ENCODE measurements at regions not wholly inside any gene's neighbourhood (a gene's known extent, or its start where the extent isn't known, plus 50 kb on each side); places are given as distances from the start of the nearest gene placed in this dataset.

DNA sequence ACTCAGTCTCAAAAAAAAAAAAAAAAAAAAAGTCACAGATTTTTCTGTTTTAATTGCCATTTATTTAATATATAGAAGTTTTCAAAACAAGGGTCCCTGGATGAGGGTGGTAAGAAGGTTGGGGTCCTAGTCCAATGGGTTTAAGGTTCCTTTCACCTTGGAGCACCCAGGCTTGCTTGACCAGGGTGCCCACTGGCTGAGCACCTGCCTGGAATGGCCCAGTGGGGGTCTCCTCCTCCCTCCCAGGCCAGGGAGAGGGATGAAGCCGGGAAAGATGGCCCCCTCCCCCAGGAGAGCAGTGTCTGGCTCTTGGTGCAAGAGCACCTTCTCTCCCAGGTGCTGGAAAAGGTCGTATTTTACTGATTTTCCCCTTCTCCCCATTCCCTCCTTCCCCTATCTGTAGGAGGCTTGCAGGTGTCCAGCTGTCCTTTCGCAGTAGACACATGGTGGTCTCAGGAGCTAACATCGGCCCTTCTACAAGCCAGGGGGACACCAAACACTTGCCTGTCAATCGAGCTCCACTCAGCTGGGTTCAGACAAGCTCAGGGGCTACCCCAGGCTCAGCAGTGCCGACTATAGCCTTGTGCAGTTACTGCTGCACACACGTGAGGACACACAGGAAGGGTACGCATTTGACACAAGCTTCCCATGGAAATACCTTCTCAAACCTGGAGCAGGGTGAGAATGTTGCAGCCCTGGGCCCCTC is 112.3 kb upstream of the KLF13 start:
- TF ChIP-seq, protein P1, sequence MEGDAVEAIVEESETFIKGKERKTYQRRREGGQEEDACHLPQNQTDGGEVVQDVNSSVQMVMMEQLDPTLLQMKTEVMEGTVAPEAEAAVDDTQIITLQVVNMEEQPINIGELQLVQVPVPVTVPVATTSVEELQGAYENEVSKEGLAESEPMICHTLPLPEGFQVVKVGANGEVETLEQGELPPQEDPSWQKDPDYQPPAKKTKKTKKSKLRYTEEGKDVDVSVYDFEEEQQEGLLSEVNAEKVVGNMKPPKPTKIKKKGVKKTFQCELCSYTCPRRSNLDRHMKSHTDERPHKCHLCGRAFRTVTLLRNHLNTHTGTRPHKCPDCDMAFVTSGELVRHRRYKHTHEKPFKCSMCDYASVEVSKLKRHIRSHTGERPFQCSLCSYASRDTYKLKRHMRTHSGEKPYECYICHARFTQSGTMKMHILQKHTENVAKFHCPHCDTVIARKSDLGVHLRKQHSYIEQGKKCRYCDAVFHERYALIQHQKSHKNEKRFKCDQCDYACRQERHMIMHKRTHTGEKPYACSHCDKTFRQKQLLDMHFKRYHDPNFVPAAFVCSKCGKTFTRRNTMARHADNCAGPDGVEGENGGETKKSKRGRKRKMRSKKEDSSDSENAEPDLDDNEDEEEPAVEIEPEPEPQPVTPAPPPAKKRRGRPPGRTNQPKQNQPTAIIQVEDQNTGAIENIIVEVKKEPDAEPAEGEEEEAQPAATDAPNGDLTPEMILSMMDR (conservative IDR thresholded peaks at IDR 0.05): no peak
- TF ChIP-seq ZFX (IDR thresholded peaks at IDR 0.05): no peak

Measured in C4-2B (cell line).